Fibroblast of skin of left quadriceps (primary cell): ENCODE measurements at regions not wholly inside any gene's neighbourhood (a gene's known extent, or its start where the extent isn't known, plus 50 kb on each side); places are given as distances from the start of the nearest gene placed in this dataset.
"Not testable (repeated sequence)": the region's sequence is repeated elsewhere in the genome, so short reads cannot be mapped to it uniquely, and the experiment has no call there.

Experiments
- DNase-seq, 2 experiments: peaks; one replicate each; pipeline ENCODE4 v3.0.0-alpha.2; 2013; ENCODE audit warnings: low read depth in 2 of 2

GRCh38 chr22:22296047-22296446, 51.5 kb downstream of the VPREB1 start:
- DNase-seq: not testable (repeated sequence)

- not testable (repeated sequence) for DNase-seq
Observed at GRCh38 chr22:22297159-22297793, 52.7 kb downstream of the VPREB1 start.

- DNase-seq: peak; percentile 14 to 31
Observed at GRCh38 chr22:22297794-22298653, 53.4 kb downstream of the VPREB1 start.

GRCh38 chr22:22298654-22299009, 54.0 kb downstream of the VPREB1 start:
- not testable (repeated sequence) for DNase-seq

GRCh38 chr22:22300511-22300910, 55.9 kb downstream of the VPREB1 start:
- not testable (repeated sequence) for DNase-seq

GRCh38 chr22:22300946-22301345, 56.4 kb downstream of the VPREB1 start:
- not testable (repeated sequence) for DNase-seq

- DNase-seq: no peak
Observed at GRCh38 chr22:22316589-22316988, 72.0 kb downstream of the VPREB1 start.

GRCh38 chr22:22318723-22319465, 74.3 kb downstream of the VPREB1 start:
- no peak for DNase-seq

- DNase-seq: peak; percentile 8 to 18
Observed at GRCh38 chr22:22321743-22322611, 77.4 kb downstream of the VPREB1 start.

- no peak for DNase-seq
Observed at GRCh38 chr22:22322792-22323191, 78.2 kb downstream of the VPREB1 start.

GRCh38 chr22:22327723-22328122, 83.1 kb downstream of the VPREB1 start:
- no peak for DNase-seq

- DNase-seq: no peak
Observed at GRCh38 chr22:22329792-22330191, 85.2 kb downstream of the VPREB1 start.

GRCh38 chr22:22335640-22336039, 91.1 kb downstream of the VPREB1 start:
- DNase-seq: not testable (repeated sequence)

- DNase-seq: not testable (repeated sequence)
Observed at GRCh38 chr22:22336333-22336732, 91.7 kb downstream of the VPREB1 start.

GRCh38 chr22:22338778-22339177, 94.2 kb downstream of the VPREB1 start:
- not testable (repeated sequence) for DNase-seq

GRCh38 chr22:22341736-22342135, 97.2 kb downstream of the VPREB1 start:
- no peak for DNase-seq

- no peak for DNase-seq
Observed at GRCh38 chr22:22342697-22343580, 98.4 kb downstream of the VPREB1 start.

GRCh38 chr22:22343581-22344296, 99.2 kb downstream of the VPREB1 start:
- DNase-seq: no peak

GRCh38 chr22:22344430-22344829, 99.8 kb downstream of the VPREB1 start:
- DNase-seq: no peak

GRCh38 chr22:22345781-22346180, 101.2 kb downstream of the VPREB1 start:
- no peak for DNase-seq
